ENCODE measurements at regions not wholly inside any gene's neighbourhood (a gene's known extent, or its start where the extent isn't known, plus 50 kb on each side); places are given as distances from the start of the nearest gene placed in this dataset.

- no peak overlapping the region for H3K27ac ChIP-seq (ENCODE audit: low read length in 2 of 2)
- no peaks in the 10 kb centered on the region for H3K36me3 ChIP-seq (replicated peaks in 1 of 2; ENCODE audit: control extremely low read depth in 1 of 2, control insufficient read depth in 1 of 2, extremely low read depth in 1 of 2, insufficient read depth in 2 of 2, low read length in 1 of 2)
- no peaks in the 10 kb centered on the region for H4K20me1 ChIP-seq (ENCODE audit: control insufficient read depth, insufficient read depth, low read length, poor library complexity, severe bottlenecking)
- H3K9ac ChIP-seq (ENCODE audit: low read length) = no peak overlapping the region
- ATAC-seq (ENCODE audit: low read depth) (no peak), DNase-seq (no peak)
- H3K4me2 ChIP-seq (replicated peaks; ENCODE audit: low read depth, low read length, poor library complexity, severe bottlenecking) = no peak overlapping the region
- no peaks in the 10 kb centered on the region for H3K4me1 Mint-ChIP-seq
- CTCF ChIA-PET = no interaction called here
- TF ChIP-seq CTCF (IDR thresholded peaks at IDR 0.05) (no peak), EZH2 (IDR thresholded peaks at IDR 0.05; ENCODE audit: borderline replicate concordance, insufficient read depth, low read depth, low read length, poor library complexity, severe bottlenecking) (no peak)
- H3K4me1 ChIP-seq (ENCODE audit: control insufficient read depth in 2 of 2, insufficient read depth in 2 of 2, low read length in 2 of 2) = no peaks in the 10 kb centered on the region
- no peaks in the 10 kb centered on the region for H3K27me3 Mint-ChIP-seq
- no peak overlapping the region for H3K4me3 ChIP-seq (ENCODE audit: control extremely low read depth in 1 of 5, extremely low read depth in 1 of 5, insufficient read depth in 1 of 5, low read depth in 2 of 5, low read length in 4 of 5)
- POLR2A ChIA-PET = no interaction called here
- no peak overlapping the region for H3K4me3 Mint-ChIP-seq
- no peak overlapping the region for H3K27ac Mint-ChIP-seq
- H3K79me2 ChIP-seq (ENCODE audit: control insufficient read depth, insufficient read depth, low read length) = no peaks in the 10 kb centered on the region
- intact Hi-C loops (cut with micrococcal nuclease) = no loop called here
- WGBS (ENCODE audit: insufficient coverage) = no CpG with 5 or more reads among the region's 1 CpG
- no peak overlapping the region for H2AFZ ChIP-seq (ENCODE audit: insufficient read depth, low read depth, low read length, poor library complexity, severe bottlenecking)
- H3K27me3 ChIP-seq (replicated peaks in 1 of 4; ENCODE audit: control extremely low read depth in 1 of 4, control insufficient read depth in 3 of 4, insufficient read depth in 4 of 4, low read length in 3 of 4) = no peaks in the 10 kb centered on the region
- H3K9me3 ChIP-seq (ENCODE audit: control extremely low read depth in 1 of 3, control insufficient read depth in 2 of 3, insufficient read depth in 1 of 3, low read length in 2 of 3) = peaks cover 0 to 2% (median 0%) of the 10 kb centered on the region in 3 donors
- H3K9me3 Mint-ChIP-seq (ENCODE audit: insufficient read depth) = peaks cover 2% of the 10 kb centered on the region
These were observed 521.5 kb downstream of the SLITRK6 start for GRCh38 chr13:85277748-85278147.

- ATAC-seq (ENCODE audit: low read depth) = no peak
- no peaks in the 10 kb centered on the region for H3K4me1 ChIP-seq (ENCODE audit: control insufficient read depth in 2 of 2, insufficient read depth in 2 of 2, low read length in 2 of 2)
- no peaks in the 10 kb centered on the region for H4K20me1 ChIP-seq (ENCODE audit: control insufficient read depth, insufficient read depth, low read length, poor library complexity, severe bottlenecking)
- H3K27ac ChIP-seq (ENCODE audit: low read length in 2 of 2) = no peak overlapping the region
- intact Hi-C loops (cut with micrococcal nuclease) = no loop called here
- Mint-ChIP-seq H3K4me3 (no peak overlapping the region), H3K9me3 (ENCODE audit: insufficient read depth) (peaks cover 7% of the 10 kb centered on the region), H3K27ac (no peak overlapping the region), H3K4me1 (no peaks in the 10 kb centered on the region), H3K27me3 (no peaks in the 10 kb centered on the region)
- H3K4me3 ChIP-seq (ENCODE audit: control extremely low read depth in 1 of 5, extremely low read depth in 1 of 5, insufficient read depth in 1 of 5, low read depth in 2 of 5, low read length in 4 of 5) = no peak overlapping the region
- no peaks in the 10 kb centered on the region for H3K79me2 ChIP-seq (ENCODE audit: control insufficient read depth, insufficient read depth, low read length)
- WGBS (ENCODE audit: insufficient coverage) = 94% methylated on average over 2 of the region's 2 CpGs
- H2AFZ ChIP-seq (ENCODE audit: insufficient read depth, low read depth, low read length, poor library complexity, severe bottlenecking) = no peak overlapping the region
- TF ChIP-seq CTCF (IDR thresholded peaks at IDR 0.05) (no peak), EZH2 (IDR thresholded peaks at IDR 0.05; ENCODE audit: borderline replicate concordance, insufficient read depth, low read depth, low read length, poor library complexity, severe bottlenecking) (no peak)
- no peaks in the 10 kb centered on the region for H3K36me3 ChIP-seq (replicated peaks in 1 of 2; ENCODE audit: control extremely low read depth in 1 of 2, control insufficient read depth in 1 of 2, extremely low read depth in 1 of 2, insufficient read depth in 2 of 2, low read length in 1 of 2)
- ChIA-PET CTCF (no interaction called here), POLR2A (no interaction called here)
- H3K9ac ChIP-seq (ENCODE audit: low read length) = no peak overlapping the region
- H3K4me2 ChIP-seq (replicated peaks; ENCODE audit: low read depth, low read length, poor library complexity, severe bottlenecking) = no peak overlapping the region
- no peak for DNase-seq
- H3K9me3 ChIP-seq (ENCODE audit: control extremely low read depth in 1 of 3, control insufficient read depth in 2 of 3, insufficient read depth in 1 of 3, low read length in 2 of 3) = peaks cover 0 to 5% (median 0%) of the 10 kb centered on the region in 3 donors
- H3K27me3 ChIP-seq (replicated peaks in 1 of 4; ENCODE audit: control extremely low read depth in 1 of 4, control insufficient read depth in 3 of 4, insufficient read depth in 4 of 4, low read length in 3 of 4) = no peaks in the 10 kb centered on the region
These were observed 532.4 kb downstream of the SLITRK6 start for GRCh38 chr13:85266771-85267170.

Data from B cell (primary cell).